MCF 10A (cell line): ENCODE measurements at regions not wholly inside any gene's neighbourhood (a gene's known extent, or its start where the extent isn't known, plus 50 kb on each side); places are given as distances from the start of the nearest gene placed in this dataset.

ENCODE experiments used
- BruUV-seq: library from RNA; stranded (reverse); fragments of 400-500 nt; replicated peaks from 2 replicates; lab custom pipeline; 2021; lab: Mats Ljungman, UMichigan
- CTCF ChIA-PET: fragments of 300-600 bp; sonication (Branson Sonifier 250); formaldehyde crosslinking; extraction: SDS; loops from one replicate; lab custom pipeline; 2021; ENCODE audit warnings: antibody characterized with exemption, inconsistent platforms; lab: Yijun Ruan, JAX
- POLR2A ChIA-PET: fragments of 300-600, 350-650 bp; sonication (Branson Sonifier 250); formaldehyde crosslinking; extraction: SDS; loops from one replicate; lab custom pipeline; 2020; ENCODE audit warnings: antibody characterized with exemption, inconsistent platforms; lab: Yijun Ruan, JAX
- DNase-seq: peaks from one replicate; pipeline ENCODE4 v3.0.0-alpha.2; 2018; ENCODE audit not compliant: unreplicated experiment
- H3K27ac Mint-ChIP-seq: one replicate; pipeline ENCODE4 v1.8.0; 2022; ENCODE audit warnings: mild to moderate bottlenecking, low read depth, mixed read lengths; ENCODE audit not compliant: unreplicated experiment
- H3K27me3 Mint-ChIP-seq: one replicate; pipeline ENCODE4 v1.8.0; 2022; ENCODE audit warnings: mixed read lengths; ENCODE audit not compliant: insufficient read depth, unreplicated experiment
- H3K36me3 Mint-ChIP-seq: one replicate; pipeline ENCODE4 v1.8.0; 2022; ENCODE audit warnings: mild to moderate bottlenecking, moderate library complexity, mixed read lengths; ENCODE audit not compliant: insufficient read depth, unreplicated experiment
- H3K4me1 Mint-ChIP-seq: one replicate; pipeline ENCODE4 v1.8.0; 2022; ENCODE audit warnings: mixed read lengths; ENCODE audit not compliant: insufficient read depth, unreplicated experiment
- H3K4me3 Mint-ChIP-seq: one replicate; pipeline ENCODE4 v1.8.0; 2022; ENCODE audit warnings: mild to moderate bottlenecking, moderate library complexity, mixed read lengths; ENCODE audit not compliant: unreplicated experiment
- H3K9me3 Mint-ChIP-seq: one replicate; pipeline ENCODE4 v1.8.0; 2022; ENCODE audit warnings: mixed read lengths; ENCODE audit not compliant: unreplicated experiment
- CTCF ChIP-seq: fragments of 200-600 bp; IDR thresholded peaks from one replicate; pipeline ENCODE4 v1.8.0; 2022; ENCODE audit warnings: antibody characterized with exemption, mild to moderate bottlenecking; ENCODE audit not compliant: unreplicated experiment
- intact Hi-C: fragments of 100-400 bp; cut with micrococcal nuclease; formaldehyde crosslinking; loops from 2 replicates; pipeline ENCODE4 v1.14.1; 2022

GRCh38 chrX:69018416-69019072 is 146.7 kb downstream of the PJA1 start:
- Mint-ChIP-seq H3K36me3 (no peaks in the 10 kb centered on the region), H3K27ac (no peak overlapping the region), H3K9me3 (no peaks in the 10 kb centered on the region), H3K4me3 (no peak overlapping the region), H3K27me3 (peaks cover 25% of the 10 kb centered on the region), H3K4me1 (no peaks in the 10 kb centered on the region)
- intact Hi-C loops = no loop called here
- TF ChIP-seq CTCF = no peak
- CTCF ChIA-PET = interaction anchor here (0.7 kb wide), 1 partner anchor 189 kb away, joined by 3 read pairs; no protein-coding TSS in a partner anchor
- BruUV-seq = no TSS peak
- POLR2A ChIA-PET = interaction anchor here (0.6 kb wide), 1 partner anchor 891 kb away, joined by 3 read pairs; no protein-coding TSS in a partner anchor
- no peak for DNase-seq

- DNase-seq = no peak
- Mint-ChIP-seq H3K36me3 (no peaks in the 10 kb centered on the region), H3K4me3 (no peak overlapping the region), H3K27me3 (peaks cover 41% of the 10 kb centered on the region), H3K27ac (no peak overlapping the region), H3K9me3 (no peaks in the 10 kb centered on the region), H3K4me1 (no peaks in the 10 kb centered on the region)
- ChIA-PET CTCF (no interaction called here), POLR2A (no interaction called here)
- BruUV-seq = no TSS peak
- TF ChIP-seq CTCF = no peak
- intact Hi-C loops = no loop called here
These were observed 148.8 kb downstream of the PJA1 start for GRCh38 chrX:69016293-69016941.

GRCh38 chrX:69015564-69016292 is 149.5 kb downstream of the PJA1 start:
- Mint-ChIP-seq H3K36me3 (no peaks in the 10 kb centered on the region), H3K27ac (no peak overlapping the region), H3K27me3 (peaks cover 47% of the 10 kb centered on the region), H3K9me3 (peaks cover 6% of the 10 kb centered on the region), H3K4me1 (no peaks in the 10 kb centered on the region), H3K4me3 (no peak overlapping the region)
- BruUV-seq = no TSS peak
- intact Hi-C loops = no loop called here
- no peak for DNase-seq
- CTCF ChIA-PET = interaction anchor here (0.7 to 1.4 kb wide), 2 partner anchors 10 to 17 kb away, joined by 3 to 5 read pairs; no protein-coding TSS in a partner anchor
- no peak for TF ChIP-seq CTCF
- POLR2A ChIA-PET = no interaction called here

- DNase-seq = no peak
- Mint-ChIP-seq H3K36me3 (no peaks in the 10 kb centered on the region), H3K4me1 (no peaks in the 10 kb centered on the region), H3K4me3 (no peak overlapping the region), H3K27ac (no peak overlapping the region), H3K27me3 (peaks cover 51% of the 10 kb centered on the region), H3K9me3 (peaks cover 7% of the 10 kb centered on the region)
- BruUV-seq = no TSS peak
- ChIA-PET POLR2A (no interaction called here), CTCF (interaction anchor here (0.7 to 1.4 kb wide), 2 partner anchors 10 to 18 kb away, joined by 3 to 5 read pairs; no protein-coding TSS in a partner anchor)
- TF ChIP-seq CTCF = no peak
- intact Hi-C loops = no loop called here
These were observed 150.1 kb downstream of the PJA1 start for GRCh38 chrX:69015156-69015555.
